ENCODE measurements at regions not wholly inside any gene's neighbourhood (a gene's known extent, or its start where the extent isn't known, plus 50 kb on each side); places are given as distances from the start of the nearest gene placed in this dataset.

GRCh38 chr9:106557996-106558667 is 304.8 kb upstream of the ZNF462 start:
- no peak for TF ChIP-seq CTCF (optimal IDR thresholded peaks at IDR 0.05 in 1 of 3, IDR thresholded peaks at IDR 0.05 in 1 of 3, conservative IDR thresholded peaks at IDR 0.05 in 1 of 3; ENCODE audit: extremely low read depth in 1 of 3, insufficient read depth in 2 of 3, low read length in 3 of 3)
- no peak for TF ChIP-seq EZH2 (IDR thresholded peaks at IDR 0.05; ENCODE audit: low read length)
